HCT116 (cell line): ENCODE measurements at regions not wholly inside any gene's neighbourhood (a gene's known extent, or its start where the extent isn't known, plus 50 kb on each side); places are given as distances from the start of the nearest gene placed in this dataset.

Source experiments
- CTCF ChIP-seq, 3 experiments: fragments of 200-600 bp in 1 of 3; sonication (generic) in 1 of 3; IDR thresholded peaks in 2 of 3; conservative IDR thresholded peaks in 1 of 3; 2 replicates each; pipeline ENCODE4 v1.5.1; 2012 to 2017; ENCODE audit warnings: low read depth in 2 of 3, low read length in 2 of 3, antibody characterized with exemption in 1 of 3, borderline replicate concordance in 1 of 3, control low read depth in 1 of 3, mild to moderate bottlenecking in 1 of 3, mixed read lengths in 1 of 3, mixed run types in 1 of 3, moderate library complexity in 1 of 3; ENCODE audit not compliant: insufficient read depth in 1 of 3
- EZH2phosphoT487 ChIP-seq: fragments of 200-600 bp; IDR thresholded peaks from 2 replicates; pipeline ENCODE4 v1.6.1; 2018; ENCODE audit warnings: antibody characterized with exemption, borderline replicate concordance
- POLR2AphosphoS5 ChIP-seq: IDR thresholded peaks from 2 replicates; pipeline ENCODE4 v1.6.1; 2011; ENCODE audit warnings: mild to moderate bottlenecking, low read depth, low read length, moderate library complexity
- TCF7L2 ChIP-seq: IDR thresholded peaks from 2 replicates; pipeline ENCODE4 v1.7.0; 2011; ENCODE audit warnings: borderline replicate concordance, inconsistent platforms; ENCODE audit not compliant: insufficient read depth, insufficient read length; ENCODE audit errors: extremely low read depth
- YY1 ChIP-seq: IDR thresholded peaks from 2 replicates; pipeline ENCODE4 v1.6.1; 2011; ENCODE audit warnings: low read length, low read depth, moderate library complexity, mild to moderate bottlenecking; ENCODE audit not compliant: insufficient replicate concordance; ENCODE audit errors: extremely low read depth

GRCh38 chr7:155996718-155997280 lies 184.5 kb upstream of the SHH start:
- no peak for TF ChIP-seq CTCF (IDR thresholded peaks at IDR 0.05 in 2 of 3, conservative IDR thresholded peaks at IDR 0.05 in 1 of 3; ENCODE audit: borderline replicate concordance in 1 of 3, insufficient read depth in 1 of 3, low read depth in 2 of 3, low read length in 2 of 3)
- no peak for TF ChIP-seq YY1
- TF ChIP-seq EZH2phosphoT487, result no peak
- TF ChIP-seq TCF7L2, result no peak
- no peak for TF ChIP-seq POLR2AphosphoS5
